HG02623 (cell line): ENCODE measurements at regions not wholly inside any gene's neighbourhood (a gene's known extent, or its start where the extent isn't known, plus 50 kb on each side); places are given as distances from the start of the nearest gene placed in this dataset.

Experiments
- ATAC-seq: cut with Tn5 transposase; IDR thresholded peaks from one replicate; pipeline ENCODE4 v1.9.1; 2021; ENCODE audit warnings: moderate library complexity; ENCODE audit not compliant: unreplicated experiment

GRCh38 chr9:129368444-129368978, 190.4 kb upstream of the IER5L start:
- ATAC-seq = no peak

- no peak for ATAC-seq
Observed at GRCh38 chr9:129367287-129367686, 189.2 kb upstream of the IER5L start.

GRCh38 chr9:129365196-129365595, 187.1 kb upstream of the IER5L start:
- no peak for ATAC-seq

GRCh38 chr9:129363216-129363873, 185.3 kb upstream of the IER5L start:
- ATAC-seq = no peak

- no peak for ATAC-seq
Observed at GRCh38 chr9:129362287-129363000, 184.4 kb upstream of the IER5L start.

- no peak for ATAC-seq
Observed at GRCh38 chr9:129361196-129361595, 183.1 kb upstream of the IER5L start.

- ATAC-seq = no peak
Observed at GRCh38 chr9:129359916-129360536, 182.0 kb upstream of the IER5L start.

GRCh38 chr9:129359162-129359811, 181.2 kb upstream of the IER5L start:
- ATAC-seq = no peak

- ATAC-seq = no peak
Observed at GRCh38 chr9:129358621-129359154, 180.6 kb upstream of the IER5L start.

GRCh38 chr9:129357773-129358245, 179.7 kb upstream of the IER5L start:
- ATAC-seq = no peak

GRCh38 chr9:129356871-129357772, 179.1 kb upstream of the IER5L start:
- ATAC-seq = no peak

- no peak for ATAC-seq
Observed at GRCh38 chr9:129355631-129356030, 177.6 kb upstream of the IER5L start.

- ATAC-seq = no peak
Observed at GRCh38 chr9:129354498-129354897, 176.4 kb upstream of the IER5L start.

- ATAC-seq = no peak
Observed at GRCh38 chr9:129353697-129354336, 175.8 kb upstream of the IER5L start.

- ATAC-seq = no peak
Observed at GRCh38 chr9:129352146-129352865, 174.2 kb upstream of the IER5L start.

GRCh38 chr9:129351642-129352145, 173.6 kb upstream of the IER5L start:
- ATAC-seq = no peak

- no peak for ATAC-seq
Observed at GRCh38 chr9:129351058-129351641, 173.1 kb upstream of the IER5L start.
